H9 (cell line): ENCODE measurements at regions not wholly inside any gene's neighbourhood (a gene's known extent, or its start where the extent isn't known, plus 50 kb on each side); places are given as distances from the start of the nearest gene placed in this dataset.

Experiments used
- DNase-seq: peaks from one replicate; pipeline ENCODE4 v3.0.0-alpha.2; 2017
- H2AFZ ChIP-seq: one replicate; pipeline ENCODE4 v1.6.1; 2013; ENCODE audit warnings: mild to moderate bottlenecking, low read length, control low read depth, moderate library complexity
- H2AK5ac ChIP-seq: 2 replicates; pipeline ENCODE4 v1.6.1; 2013; ENCODE audit warnings: low read length, control low read depth, mixed read lengths; ENCODE audit not compliant: insufficient read length
- H2BK120ac ChIP-seq: one replicate; pipeline ENCODE4 v1.6.1; 2013; ENCODE audit warnings: low read depth, mild to moderate bottlenecking, low read length, control low read depth, inconsistent platforms; ENCODE audit not compliant: poor library complexity, severe bottlenecking
- H2BK12ac ChIP-seq: 2 replicates; pipeline ENCODE4 v1.6.1; 2013; ENCODE audit warnings: low read length, control low read depth, mixed read lengths, low read depth; ENCODE audit not compliant: insufficient read length
- H2BK15ac ChIP-seq: 2 replicates; pipeline ENCODE4 v1.6.1; 2013; ENCODE audit warnings: low read depth, low read length, control low read depth
- H2BK20ac ChIP-seq: one replicate; pipeline ENCODE4 v1.6.1; 2013; ENCODE audit warnings: low read depth, mild to moderate bottlenecking, low read length, control low read depth, inconsistent platforms; ENCODE audit not compliant: poor library complexity, severe bottlenecking
- H2BK5ac ChIP-seq: 2 replicates; pipeline ENCODE4 v1.6.1; 2013; ENCODE audit warnings: low read length, control low read depth, mixed read lengths; ENCODE audit not compliant: insufficient read length
- H3K14ac ChIP-seq: 2 replicates; pipeline ENCODE4 v1.6.1; 2013; ENCODE audit warnings: low read length, control low read depth; ENCODE audit not compliant: insufficient read depth
- H3K18ac ChIP-seq: 2 replicates; pipeline ENCODE4 v1.6.1; 2013; ENCODE audit warnings: low read depth, mild to moderate bottlenecking, mixed read lengths, low read length, control low read depth; ENCODE audit not compliant: insufficient read length
- H3K23ac ChIP-seq: 2 replicates; pipeline ENCODE4 v1.6.1; 2013; ENCODE audit warnings: low read length, control low read depth, mixed read lengths, low read depth; ENCODE audit not compliant: insufficient read length
- H3K23me2 ChIP-seq: 2 replicates; pipeline ENCODE4 v1.6.1; 2013; ENCODE audit warnings: low read depth, mild to moderate bottlenecking, mixed read lengths, low read length, control low read depth; ENCODE audit not compliant: insufficient read length, poor library complexity, severe bottlenecking
- H3K27ac ChIP-seq: 2 replicates; pipeline ENCODE4 v1.5.1; 2013; ENCODE audit warnings: low read length, control low read depth, mixed read lengths, low read depth; ENCODE audit not compliant: insufficient read length
- H3K27me3 ChIP-seq: 2 replicates; pipeline ENCODE4 v1.6.1; 2013; ENCODE audit warnings: low read length, control low read depth, inconsistent platforms; ENCODE audit not compliant: insufficient read depth
- H3K4ac ChIP-seq: 2 replicates; pipeline ENCODE4 v1.6.1; 2013; ENCODE audit warnings: low read depth, mild to moderate bottlenecking, control low read depth, inconsistent platforms, low read length, moderate library complexity
- H3K4me1 ChIP-seq: 2 replicates; pipeline ENCODE4 v1.6.1; 2013; ENCODE audit warnings: low read length, control low read depth, inconsistent platforms; ENCODE audit not compliant: insufficient read depth
- H3K4me2 ChIP-seq: 2 replicates; pipeline ENCODE4 v1.6.1; 2013; ENCODE audit warnings: low read length, control low read depth, mixed read lengths; ENCODE audit not compliant: insufficient read length, insufficient read depth
- H3K56ac ChIP-seq: 2 replicates; pipeline ENCODE4 v1.6.1; 2013; ENCODE audit warnings: low read depth, mild to moderate bottlenecking, mixed read lengths, low read length, control low read depth; ENCODE audit not compliant: insufficient read length
- H3K79me1 ChIP-seq: 2 replicates; pipeline ENCODE4 v1.6.1; 2013; ENCODE audit warnings: low read depth, mild to moderate bottlenecking, moderate library complexity, low read length, control low read depth, inconsistent platforms; ENCODE audit not compliant: insufficient read depth, poor library complexity, severe bottlenecking
- H3K79me2 ChIP-seq: 2 replicates; pipeline ENCODE4 v1.6.1; 2013; ENCODE audit warnings: low read length, control low read depth, inconsistent platforms; ENCODE audit not compliant: insufficient read depth
- H3K9ac ChIP-seq: 2 replicates; pipeline ENCODE4 v1.6.1; 2013; ENCODE audit warnings: low read length, control low read depth, mixed read lengths; ENCODE audit not compliant: insufficient read length; ENCODE audit errors: extremely low read depth
- H3K9me3 ChIP-seq: one replicate; pipeline ENCODE4 v1.6.1; 2013; ENCODE audit warnings: low read depth, low read length, inconsistent platforms; ENCODE audit not compliant: control insufficient read depth
- H3T11ph ChIP-seq: one replicate; pipeline ENCODE4 v1.6.1; 2013; ENCODE audit warnings: mild to moderate bottlenecking, low read length, control low read depth, inconsistent platforms
- H4K20me1 ChIP-seq: one replicate; pipeline ENCODE4 v1.6.1; 2013; ENCODE audit not compliant: control insufficient read depth, insufficient read length, insufficient read depth
- H4K5ac ChIP-seq: 2 replicates; pipeline ENCODE4 v1.6.1; 2013; ENCODE audit warnings: low read depth, mild to moderate bottlenecking, mixed read lengths, low read length, control low read depth; ENCODE audit not compliant: insufficient read length
- H4K8ac ChIP-seq: replicated peaks from 2 replicates; pipeline ENCODE4 v1.6.1; 2013; ENCODE audit warnings: low read length, control low read depth, mixed read lengths, low read depth; ENCODE audit not compliant: insufficient read length
- H4K91ac ChIP-seq: 2 replicates; pipeline ENCODE4 v1.6.1; 2013; ENCODE audit warnings: low read depth, mild to moderate bottlenecking, moderate library complexity, mixed read lengths, low read length, control low read depth; ENCODE audit not compliant: insufficient read length
- H3K27ac Mint-ChIP-seq, 3 experiments: 2 replicates in 2 of 3; 3 replicates in 1 of 3; pipeline ENCODE4 v1.8.0; 2020 to 2021; ENCODE audit warnings: mixed read lengths in 3 of 3, mild to moderate bottlenecking in 1 of 3, moderate library complexity in 1 of 3
- H3K27me3 Mint-ChIP-seq: 2 replicates; pipeline ENCODE4 v1.8.0; 2021; ENCODE audit warnings: low read depth, mild to moderate bottlenecking, moderate library complexity, mixed read lengths
- H3K36me3 Mint-ChIP-seq, 3 experiments: 2 replicates in 2 of 3; 3 replicates in 1 of 3; pipeline ENCODE4 v1.8.0; 2020 to 2021; ENCODE audit warnings: low read depth in 3 of 3, mixed read lengths in 3 of 3; ENCODE audit not compliant: insufficient read depth in 1 of 3
- H3K4me1 Mint-ChIP-seq, 2 experiments: 2 replicates each; pipeline ENCODE4 v1.8.0; 2020; ENCODE audit warnings: mixed read lengths in 2 of 2
- H3K4me3 Mint-ChIP-seq, 2 experiments: 2 replicates in 1 of 2; 3 replicates in 1 of 2; pipeline ENCODE4 v1.8.0; 2020 to 2021; ENCODE audit warnings: mild to moderate bottlenecking in 2 of 2, mixed read lengths in 2 of 2, moderate library complexity in 1 of 2
- H3K9me3 Mint-ChIP-seq, 2 experiments: 2 replicates in 1 of 2; 3 replicates in 1 of 2; pipeline ENCODE4 v1.8.0; 2020; ENCODE audit warnings: mild to moderate bottlenecking in 2 of 2, mixed read lengths in 2 of 2, moderate library complexity in 1 of 2
- CTCF ChIP-seq: fragments of 200-600 bp; sonication (generic); conservative IDR thresholded peaks from 3 replicates; pipeline ENCODE4 v1.8.0; 2021; ENCODE audit warnings: antibody characterized with exemption, mild to moderate bottlenecking
- WGBS: extraction: QIAGEN DNeasy Blood & Tissue Kit; methylation state at CpG from one replicate; pipeline ENCODE4 v1.1.7; 2013; ENCODE audit warnings: missing lambda C conversion rate, low lambda C conversion rate, mixed read lengths; ENCODE audit not compliant: insufficient read length; ENCODE audit errors: extremely low coverage; 5-methylcytosine and 5-hydroxymethylcytosine counted together

- H3K14ac ChIP-seq: no peak overlapping the region
- no peaks in the 10 kb centered on the region for H3K9me3 ChIP-seq
- no peak overlapping the region for H4K8ac ChIP-seq
- Mint-ChIP-seq H3K27me3 (no peaks in the 10 kb centered on the region), H3K4me3 (no peak overlapping the region), H3K9me3 (no peaks in the 10 kb centered on the region), H3K4me1 (peaks cover 11% of the 10 kb centered on the region in 2 experiments; a peak in 3 of 4 replicates), H3K27ac (no peak overlapping the region; a peak in 1 of 7 replicates), H3K36me3 (no peaks in the 10 kb centered on the region)
- no peak overlapping the region for H4K91ac ChIP-seq
- no peak overlapping the region for H4K5ac ChIP-seq
- no peak overlapping the region for H2AK5ac ChIP-seq
- no peak overlapping the region for H2BK20ac ChIP-seq
- H3K4ac ChIP-seq: no peak overlapping the region
- H4K20me1 ChIP-seq: no peaks in the 10 kb centered on the region
- H3K9ac ChIP-seq: no peak overlapping the region
- no CpG with 5 or more reads among the region's 7 CpGs for WGBS
- no peak overlapping the region for H3K18ac ChIP-seq
- no peak overlapping the region for H3K56ac ChIP-seq
- H2BK5ac ChIP-seq: no peak overlapping the region
- H3K23ac ChIP-seq: no peak overlapping the region
- H3K79me1 ChIP-seq: no peaks in the 10 kb centered on the region
- H3K27me3 ChIP-seq: no peaks in the 10 kb centered on the region
- no peak overlapping the region for H2BK15ac ChIP-seq
- no peak overlapping the region for H2AFZ ChIP-seq
- H2BK120ac ChIP-seq: no peak overlapping the region
- peak; percentile 59 for DNase-seq
- H3K79me2 ChIP-seq: no peaks in the 10 kb centered on the region
- no peaks in the 10 kb centered on the region; the same call in 1 of the 2 replicates for H3K4me1 ChIP-seq
- H3K23me2 ChIP-seq: no peaks in the 10 kb centered on the region
- H3K27ac ChIP-seq: no peak overlapping the region
- no peak for TF ChIP-seq CTCF
- no peak overlapping the region for H3T11ph ChIP-seq
- no peak overlapping the region for H2BK12ac ChIP-seq
- H3K4me2 ChIP-seq: no peak overlapping the region
These were observed 592.0 kb upstream of the LRRTM1 start for GRCh38 chr2:80896576-80896975.
